ENCODE measurements at regions not wholly inside any gene's neighbourhood (a gene's known extent, or its start where the extent isn't known, plus 50 kb on each side); places are given as distances from the start of the nearest gene placed in this dataset.

DNA sequence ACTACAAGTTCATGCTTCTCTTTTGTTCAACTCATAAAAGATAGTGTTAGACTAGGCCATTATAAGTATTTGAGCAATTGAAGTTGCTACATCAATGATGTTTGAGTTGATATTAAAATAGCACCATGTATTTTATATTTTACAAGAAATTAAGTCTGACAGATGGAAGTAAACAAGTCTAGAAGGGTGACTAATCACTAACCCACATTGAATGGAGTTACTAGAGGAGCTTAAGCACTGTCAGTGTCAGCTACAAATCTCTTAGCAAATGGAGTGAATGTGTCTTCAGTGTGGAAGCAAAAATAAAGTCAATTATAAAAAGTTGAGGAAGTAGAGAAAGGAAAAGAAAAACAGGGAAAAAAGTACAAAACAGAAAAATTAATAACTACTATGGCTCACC lies 592.5 kb downstream of the PCDH18 start:
- TF ChIP-seq, protein P1, sequence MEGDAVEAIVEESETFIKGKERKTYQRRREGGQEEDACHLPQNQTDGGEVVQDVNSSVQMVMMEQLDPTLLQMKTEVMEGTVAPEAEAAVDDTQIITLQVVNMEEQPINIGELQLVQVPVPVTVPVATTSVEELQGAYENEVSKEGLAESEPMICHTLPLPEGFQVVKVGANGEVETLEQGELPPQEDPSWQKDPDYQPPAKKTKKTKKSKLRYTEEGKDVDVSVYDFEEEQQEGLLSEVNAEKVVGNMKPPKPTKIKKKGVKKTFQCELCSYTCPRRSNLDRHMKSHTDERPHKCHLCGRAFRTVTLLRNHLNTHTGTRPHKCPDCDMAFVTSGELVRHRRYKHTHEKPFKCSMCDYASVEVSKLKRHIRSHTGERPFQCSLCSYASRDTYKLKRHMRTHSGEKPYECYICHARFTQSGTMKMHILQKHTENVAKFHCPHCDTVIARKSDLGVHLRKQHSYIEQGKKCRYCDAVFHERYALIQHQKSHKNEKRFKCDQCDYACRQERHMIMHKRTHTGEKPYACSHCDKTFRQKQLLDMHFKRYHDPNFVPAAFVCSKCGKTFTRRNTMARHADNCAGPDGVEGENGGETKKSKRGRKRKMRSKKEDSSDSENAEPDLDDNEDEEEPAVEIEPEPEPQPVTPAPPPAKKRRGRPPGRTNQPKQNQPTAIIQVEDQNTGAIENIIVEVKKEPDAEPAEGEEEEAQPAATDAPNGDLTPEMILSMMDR (IDR thresholded peaks at IDR 0.05; ENCODE audit: low read depth, low read length): no peak
- no peak for DNase-seq (ENCODE audit: extremely low read depth, low read depth)

DNA sequence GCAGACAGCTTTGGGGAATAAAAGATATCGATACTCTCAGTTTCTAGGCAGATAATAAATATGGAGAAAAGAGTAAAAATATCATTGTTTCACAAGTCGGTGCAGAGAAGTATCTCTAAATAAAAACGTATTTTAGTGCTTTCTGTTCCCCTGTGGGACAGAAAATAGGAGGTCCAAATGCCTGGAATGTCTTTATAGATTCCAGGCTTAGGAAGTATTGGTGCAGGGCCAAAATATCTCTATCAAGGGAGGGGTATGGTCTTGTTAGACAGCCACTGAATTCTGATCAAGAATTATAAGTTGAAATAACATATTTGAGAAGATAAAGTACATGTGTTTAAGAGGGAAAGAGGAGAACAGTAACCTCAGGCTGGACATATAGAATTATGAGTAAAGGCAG lies 596.4 kb downstream of the PCDH18 start:
- TF ChIP-seq, protein P1 (IDR thresholded peaks at IDR 0.05; ENCODE audit: low read depth, low read length): no peak
- no peak for DNase-seq (ENCODE audit: extremely low read depth, low read depth)

DNA sequence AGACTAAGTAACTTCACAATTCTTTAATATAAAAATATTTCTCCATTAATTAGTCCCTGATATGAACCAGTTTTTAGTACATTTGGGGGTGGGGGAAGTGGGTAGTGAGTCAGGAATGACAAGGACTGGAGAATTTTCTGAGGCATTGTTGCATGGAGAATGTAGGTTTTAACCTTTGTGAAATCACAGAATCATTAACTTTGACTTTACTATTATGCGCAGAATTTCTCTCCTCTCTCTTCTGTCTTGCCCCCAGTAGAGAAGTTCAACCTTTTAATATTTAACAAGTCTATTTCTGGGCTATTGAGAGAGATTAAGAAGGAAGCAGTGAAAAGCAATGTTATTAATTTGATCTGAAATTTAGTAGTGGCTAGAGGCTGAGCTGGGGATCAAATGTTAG lies 597.0 kb downstream of the PCDH18 start:
- no peak for DNase-seq (ENCODE audit: extremely low read depth, low read depth)
- TF ChIP-seq, protein P1 (IDR thresholded peaks at IDR 0.05; ENCODE audit: low read depth, low read length): no peak

DNA sequence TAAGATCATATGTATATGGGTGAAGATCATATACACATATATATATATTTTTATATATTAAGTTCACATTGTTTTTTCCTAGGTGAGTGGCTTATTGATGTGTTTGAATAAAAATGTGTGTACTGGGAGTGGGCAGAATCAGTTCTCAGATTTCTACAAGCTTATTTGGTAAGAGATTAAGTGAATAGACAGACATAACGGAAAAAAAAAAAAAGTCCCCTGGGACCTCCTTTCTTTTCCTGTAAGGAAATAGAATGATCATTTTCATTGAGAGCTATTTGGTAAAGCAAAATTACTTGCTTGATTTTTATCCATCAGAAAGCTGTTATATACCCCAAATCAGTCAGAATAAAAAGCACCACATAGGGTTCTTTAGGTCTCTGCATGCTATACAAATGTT lies 597.7 kb downstream of the PCDH18 start:
- TF ChIP-seq, protein P1 (IDR thresholded peaks at IDR 0.05; ENCODE audit: low read depth, low read length): no peak
- no peak for DNase-seq (ENCODE audit: extremely low read depth, low read depth)

DNA sequence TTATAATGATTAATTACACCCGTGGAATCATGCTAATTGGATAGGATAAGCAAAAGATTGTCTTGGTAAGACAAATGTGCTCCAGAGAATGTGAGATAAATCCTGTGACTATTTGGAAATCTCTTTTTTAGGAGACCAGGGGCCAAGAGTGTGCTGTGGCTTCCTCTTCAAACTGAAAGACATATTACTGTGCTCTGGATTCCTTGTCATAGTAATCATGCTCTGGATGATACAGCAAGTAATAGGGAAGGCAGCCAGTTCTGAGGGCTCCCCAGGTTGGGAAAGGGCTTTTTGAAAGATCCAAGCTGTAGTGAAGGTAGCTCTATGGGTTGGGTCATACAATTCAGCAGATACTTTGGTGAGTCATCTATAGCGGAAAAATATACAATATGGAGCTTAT lies 600.5 kb downstream of the PCDH18 start:
- TF ChIP-seq, protein P1 (IDR thresholded peaks at IDR 0.05; ENCODE audit: low read depth, low read length): no peak
- no peak for DNase-seq (ENCODE audit: extremely low read depth, low read depth)

DNA sequence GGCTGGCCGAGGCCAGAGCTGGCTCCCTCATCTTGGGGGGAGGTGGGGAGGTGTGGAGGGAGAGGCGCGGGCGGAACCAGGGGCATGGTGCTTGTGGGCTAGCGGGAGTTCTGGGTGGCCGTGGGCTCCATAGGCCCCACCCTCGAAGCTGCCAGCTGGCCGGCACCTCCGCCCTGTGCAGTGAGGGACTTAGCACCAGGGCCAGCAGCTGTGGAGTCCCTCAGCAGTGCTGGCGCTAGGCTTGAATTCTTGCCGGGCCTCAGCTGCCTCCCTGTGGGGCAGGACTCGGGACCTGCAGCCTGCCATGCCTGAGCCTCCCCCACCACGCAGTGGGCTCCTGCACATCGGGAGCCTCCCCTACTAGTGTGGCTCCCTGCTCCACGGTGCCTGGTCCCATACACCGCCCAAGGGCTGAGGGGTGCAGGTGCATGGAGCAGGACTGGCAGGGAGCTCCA lies 603.3 kb downstream of the PCDH18 start:
- TF ChIP-seq, protein P1 (IDR thresholded peaks at IDR 0.05; ENCODE audit: low read depth, low read length): no peak
- no peak for DNase-seq (ENCODE audit: extremely low read depth, low read depth)

DNA sequence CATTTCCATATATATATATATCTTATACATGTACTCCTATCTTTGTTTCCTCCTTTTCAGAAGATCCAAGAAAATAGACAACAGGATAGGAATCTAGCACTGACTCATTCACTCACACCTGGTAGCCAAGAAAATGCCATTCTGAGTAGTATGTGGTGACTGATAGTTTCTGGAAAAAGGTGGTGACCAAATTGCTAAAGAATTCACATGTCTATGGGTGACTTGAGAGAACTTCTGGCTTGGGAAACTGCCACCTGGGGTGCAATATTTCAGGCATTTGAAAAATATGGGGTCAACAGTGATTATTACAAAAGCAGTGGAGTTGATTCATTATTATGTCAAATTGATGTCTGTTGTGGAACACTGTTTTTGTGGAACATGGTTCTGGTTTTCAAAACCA lies 605.1 kb downstream of the PCDH18 start:
- no peak for DNase-seq (ENCODE audit: extremely low read depth, low read depth)

More for the DNA sequence above, 605.1 kb downstream of the PCDH18 start:
- TF ChIP-seq, protein P1 (IDR thresholded peaks at IDR 0.05; ENCODE audit: low read depth, low read length): no peak

All from AG09319 (cell line).